Ovary (tissue), 3 donors: ENCODE measurements at regions not wholly inside any gene's neighbourhood (a gene's known extent, or its start where the extent isn't known, plus 50 kb on each side); places are given as distances from the start of the nearest gene placed in this dataset.

Source experiments
- POLR2A ChIP-seq: fragments of 450-650 bp; IDR thresholded peaks from one replicate; pipeline ENCODE4 v1.6.1; 2017; ENCODE audit warnings: antibody characterized with exemption, mild to moderate bottlenecking, moderate library complexity
- TF ChIP-seq, protein P1 (sequence below), 3 donors: fragments of 450-650 bp in 2 of 3; fragments of 200-600 bp in 1 of 3; IDR thresholded peaks; one replicate each; pipeline versions ENCODE4 v1.5.1 to v1.8.0; 2016 to 2022; ENCODE audit warnings: antibody characterized with exemption in 3 of 3, mild to moderate bottlenecking in 1 of 3
- donor health status: DM: no; HTN: no; CAD: no.

DNA sequence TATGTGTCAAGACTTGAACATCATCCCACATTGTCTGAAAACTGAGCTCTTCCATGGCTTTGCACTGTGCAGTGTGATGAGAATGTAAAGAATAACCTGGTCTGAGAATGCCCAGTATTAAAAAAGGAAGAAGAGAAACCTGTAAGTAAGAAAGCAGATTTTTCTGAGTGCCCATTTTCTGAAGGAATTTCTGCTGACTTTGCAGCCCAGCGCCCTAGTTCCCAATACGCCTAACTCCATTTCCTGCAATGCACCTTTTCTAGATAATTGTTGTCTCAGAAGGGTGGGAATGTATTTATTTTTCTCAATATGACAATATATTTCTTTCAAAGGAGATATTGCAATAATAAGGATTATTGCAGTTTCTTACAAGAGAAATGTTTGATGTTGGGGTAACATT is 231.5 kb downstream of the HAO1 start:
- TF ChIP-seq, protein P1, sequence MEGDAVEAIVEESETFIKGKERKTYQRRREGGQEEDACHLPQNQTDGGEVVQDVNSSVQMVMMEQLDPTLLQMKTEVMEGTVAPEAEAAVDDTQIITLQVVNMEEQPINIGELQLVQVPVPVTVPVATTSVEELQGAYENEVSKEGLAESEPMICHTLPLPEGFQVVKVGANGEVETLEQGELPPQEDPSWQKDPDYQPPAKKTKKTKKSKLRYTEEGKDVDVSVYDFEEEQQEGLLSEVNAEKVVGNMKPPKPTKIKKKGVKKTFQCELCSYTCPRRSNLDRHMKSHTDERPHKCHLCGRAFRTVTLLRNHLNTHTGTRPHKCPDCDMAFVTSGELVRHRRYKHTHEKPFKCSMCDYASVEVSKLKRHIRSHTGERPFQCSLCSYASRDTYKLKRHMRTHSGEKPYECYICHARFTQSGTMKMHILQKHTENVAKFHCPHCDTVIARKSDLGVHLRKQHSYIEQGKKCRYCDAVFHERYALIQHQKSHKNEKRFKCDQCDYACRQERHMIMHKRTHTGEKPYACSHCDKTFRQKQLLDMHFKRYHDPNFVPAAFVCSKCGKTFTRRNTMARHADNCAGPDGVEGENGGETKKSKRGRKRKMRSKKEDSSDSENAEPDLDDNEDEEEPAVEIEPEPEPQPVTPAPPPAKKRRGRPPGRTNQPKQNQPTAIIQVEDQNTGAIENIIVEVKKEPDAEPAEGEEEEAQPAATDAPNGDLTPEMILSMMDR (IDR thresholded peaks at IDR 0.05), result no peak
- no peak for TF ChIP-seq POLR2A
